NB4 (cell line): ENCODE measurements at regions not wholly inside any gene's neighbourhood (a gene's known extent, or its start where the extent isn't known, plus 50 kb on each side); places are given as distances from the start of the nearest gene placed in this dataset.

ENCODE experiments used
- DNase-seq: peaks from one replicate; pipeline ENCODE4 v3.0.0; 2010; ENCODE audit warnings: low read depth
- H3K4me3 ChIP-seq: one replicate; pipeline ENCODE4 v1.5.1; 2011; ENCODE audit warnings: mild to moderate bottlenecking, low read depth, low read length, moderate library complexity
- MYC ChIP-seq: IDR thresholded peaks from 2 replicates; pipeline ENCODE4 v1.6.1; 2011; ENCODE audit warnings: low read depth, low read length
- POLR2A ChIP-seq: IDR thresholded peaks from 2 replicates; pipeline ENCODE4 v1.6.1; 2011; ENCODE audit warnings: mild to moderate bottlenecking; ENCODE audit not compliant: insufficient read length; ENCODE audit errors: extremely low read depth
- TF ChIP-seq, protein P1 (sequence below): IDR thresholded peaks from 2 replicates; pipeline ENCODE4 v1.6.1; 2011; ENCODE audit warnings: low read depth, low read length
- TF ChIP-seq, protein P2 (sequence below): IDR thresholded peaks from one replicate; pipeline ENCODE4 v1.5.1; 2012; ENCODE audit warnings: low read depth, low read length

DNA sequence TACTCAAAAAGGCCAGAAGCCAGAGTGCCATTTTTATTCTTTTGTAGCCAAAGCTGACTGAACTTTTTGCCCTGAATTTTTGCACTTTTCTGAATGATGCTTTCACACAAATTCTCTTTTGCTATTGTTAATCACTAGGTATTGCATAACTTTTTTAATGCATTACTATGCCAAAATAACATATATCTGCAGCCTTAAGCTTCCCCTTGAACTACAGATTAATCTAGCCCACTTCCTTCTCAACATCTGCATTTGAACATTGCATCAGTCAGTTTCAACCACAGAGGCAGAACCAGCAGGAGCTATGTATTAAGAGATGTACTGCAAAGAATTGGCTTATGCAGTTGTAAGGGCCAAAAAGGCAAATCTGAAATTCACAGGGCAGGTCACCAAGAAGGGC lies 197.6 kb upstream of the GYPA start:
- DNase-seq, result peak; percentile 60
- TF ChIP-seq, protein P1, sequence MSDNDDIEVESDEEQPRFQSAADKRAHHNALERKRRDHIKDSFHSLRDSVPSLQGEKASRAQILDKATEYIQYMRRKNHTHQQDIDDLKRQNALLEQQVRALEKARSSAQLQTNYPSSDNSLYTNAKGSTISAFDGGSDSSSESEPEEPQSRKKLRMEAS, result no peak
- no peak for TF ChIP-seq POLR2A
- no peak for TF ChIP-seq MYC
- H3K4me3 ChIP-seq, result no peak overlapping the region

DNA sequence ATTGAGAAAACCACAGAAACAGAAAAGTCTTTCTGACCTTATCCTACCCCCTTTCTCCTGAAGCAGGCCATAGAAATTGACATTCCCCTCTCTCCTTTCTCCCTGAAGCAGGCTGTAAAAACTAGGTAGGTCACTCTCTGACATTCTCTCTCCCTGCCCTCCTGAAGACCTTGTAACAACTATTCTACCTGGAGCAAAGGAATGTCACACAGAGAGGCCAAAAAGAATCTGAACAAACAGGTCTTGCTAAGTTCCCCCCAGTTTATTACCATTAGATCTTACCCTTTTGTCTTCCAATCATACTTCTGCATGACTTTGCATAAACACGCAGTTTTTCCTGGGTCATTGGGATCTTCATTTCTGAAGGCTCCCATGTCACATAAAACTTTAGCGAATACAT lies 198.3 kb upstream of the GYPA start:
- TF ChIP-seq, protein P2, sequence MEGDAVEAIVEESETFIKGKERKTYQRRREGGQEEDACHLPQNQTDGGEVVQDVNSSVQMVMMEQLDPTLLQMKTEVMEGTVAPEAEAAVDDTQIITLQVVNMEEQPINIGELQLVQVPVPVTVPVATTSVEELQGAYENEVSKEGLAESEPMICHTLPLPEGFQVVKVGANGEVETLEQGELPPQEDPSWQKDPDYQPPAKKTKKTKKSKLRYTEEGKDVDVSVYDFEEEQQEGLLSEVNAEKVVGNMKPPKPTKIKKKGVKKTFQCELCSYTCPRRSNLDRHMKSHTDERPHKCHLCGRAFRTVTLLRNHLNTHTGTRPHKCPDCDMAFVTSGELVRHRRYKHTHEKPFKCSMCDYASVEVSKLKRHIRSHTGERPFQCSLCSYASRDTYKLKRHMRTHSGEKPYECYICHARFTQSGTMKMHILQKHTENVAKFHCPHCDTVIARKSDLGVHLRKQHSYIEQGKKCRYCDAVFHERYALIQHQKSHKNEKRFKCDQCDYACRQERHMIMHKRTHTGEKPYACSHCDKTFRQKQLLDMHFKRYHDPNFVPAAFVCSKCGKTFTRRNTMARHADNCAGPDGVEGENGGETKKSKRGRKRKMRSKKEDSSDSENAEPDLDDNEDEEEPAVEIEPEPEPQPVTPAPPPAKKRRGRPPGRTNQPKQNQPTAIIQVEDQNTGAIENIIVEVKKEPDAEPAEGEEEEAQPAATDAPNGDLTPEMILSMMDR, result no peak
- TF ChIP-seq POLR2A (no peak), MYC (no peak)
- TF ChIP-seq, protein P1, result no peak
- no peak overlapping the region for H3K4me3 ChIP-seq
- DNase-seq, result no peak

DNA sequence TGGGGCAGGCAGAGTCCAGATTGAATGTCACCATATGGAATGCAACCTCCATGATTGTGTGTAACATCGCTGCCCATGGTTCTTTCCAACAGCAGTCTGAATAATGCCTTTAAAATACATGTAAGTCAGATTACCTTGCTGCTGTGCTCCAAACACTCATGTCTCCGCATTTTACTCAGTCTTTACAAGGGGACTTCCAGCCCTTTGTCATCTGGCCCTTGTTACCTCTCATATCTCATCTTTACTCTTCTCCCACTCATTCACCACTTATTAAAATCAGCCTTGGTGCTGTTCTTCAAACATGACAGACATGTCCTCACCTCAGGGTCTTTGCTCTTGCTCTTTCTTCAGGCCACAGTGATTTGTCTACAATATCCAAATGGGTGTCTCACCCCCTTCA lies 200.4 kb upstream of the GYPA start:
- H3K4me3 ChIP-seq, result no peak overlapping the region
- TF ChIP-seq POLR2A (no peak), MYC (no peak)
- TF ChIP-seq, protein P2, result no peak
- TF ChIP-seq, protein P1, result no peak
- DNase-seq, result no peak

DNA sequence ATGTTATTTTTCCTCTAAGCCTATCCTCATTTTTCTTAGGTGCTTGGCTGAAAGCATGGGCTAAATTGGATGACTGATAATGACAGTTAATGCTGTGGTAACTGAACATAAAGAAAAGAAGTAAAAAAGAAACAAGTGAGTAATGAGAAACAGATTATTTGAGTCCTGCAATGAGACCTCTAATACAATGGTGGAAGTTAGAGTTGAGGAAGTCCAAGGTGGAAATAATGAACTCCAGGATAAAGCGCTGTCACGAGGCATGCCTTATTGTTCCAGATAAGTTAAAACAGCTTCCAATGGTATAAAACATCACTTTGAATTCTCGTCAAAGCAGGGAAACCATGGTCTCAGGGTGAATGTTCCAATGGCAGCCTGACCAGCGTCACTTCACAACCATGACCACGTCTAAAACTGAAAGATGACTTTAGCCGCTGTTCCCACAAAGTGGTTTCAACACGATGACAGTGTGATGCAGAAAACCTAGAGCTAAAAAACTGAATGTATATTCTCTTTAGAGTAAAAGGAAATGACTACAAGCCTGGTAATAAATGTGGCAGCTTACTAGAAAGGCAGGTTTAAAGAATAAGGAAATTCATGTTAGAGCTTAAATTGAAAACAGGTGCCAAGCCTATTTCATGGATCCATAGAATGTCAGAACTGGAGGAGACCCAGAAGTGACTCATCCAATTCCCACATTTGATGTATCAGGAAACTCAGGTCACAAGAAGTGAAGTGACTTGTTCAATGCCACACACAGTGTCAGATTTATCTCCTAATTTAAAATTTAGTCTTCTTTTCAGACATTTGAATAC lies 202.6 kb upstream of the GYPA start:
- no peak for TF ChIP-seq MYC
- TF ChIP-seq, protein P2, result no peak
- TF ChIP-seq POLR2A, result no peak
- TF ChIP-seq, protein P1, result no peak
- no peak overlapping the region for H3K4me3 ChIP-seq
- DNase-seq, result no peak

DNA sequence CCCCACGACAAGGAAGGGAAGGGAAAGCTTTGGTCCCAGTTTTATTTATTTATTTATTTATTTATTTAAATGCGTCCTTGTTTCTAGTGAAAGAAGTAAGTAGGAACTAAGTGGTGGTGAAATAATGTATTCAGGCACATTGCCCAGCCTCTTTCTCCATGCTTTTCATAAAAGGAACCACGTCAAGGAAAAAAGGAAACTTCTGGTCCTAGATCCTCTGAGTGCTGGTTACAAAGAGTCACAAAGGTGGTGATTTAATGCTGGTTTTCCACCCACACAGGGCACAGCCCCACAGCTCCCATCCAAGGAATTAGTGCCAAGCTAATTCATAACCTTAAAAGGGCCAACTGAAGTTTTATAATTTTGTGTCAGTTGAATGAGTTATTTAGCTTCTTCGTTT lies 206.6 kb upstream of the GYPA start:
- no peak for DNase-seq
- TF ChIP-seq MYC (no peak), POLR2A (no peak)
- TF ChIP-seq, protein P2, result no peak
- TF ChIP-seq, protein P1, result no peak
- H3K4me3 ChIP-seq, result no peak overlapping the region

DNA sequence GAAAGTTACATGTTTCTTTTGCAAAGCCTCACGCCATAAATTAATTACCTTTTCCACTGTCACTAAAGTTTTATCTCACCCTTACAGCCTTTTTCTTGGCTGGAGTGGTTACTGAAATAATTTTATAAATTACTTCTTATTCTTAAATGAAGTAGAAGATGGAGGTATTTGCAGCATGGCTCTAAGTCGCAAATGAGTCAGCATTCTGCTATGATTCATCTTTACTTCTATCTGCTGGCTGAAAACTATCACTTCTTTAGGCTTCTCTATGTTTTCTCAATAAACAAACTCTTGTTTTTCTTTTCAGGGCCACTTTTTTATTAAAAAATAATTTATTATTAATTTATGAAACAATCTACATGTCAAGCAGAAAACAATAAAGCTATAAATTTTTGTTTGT lies 210.2 kb upstream of the GYPA start:
- no peak overlapping the region for H3K4me3 ChIP-seq
- TF ChIP-seq POLR2A, result no peak
- no peak for TF ChIP-seq MYC
- TF ChIP-seq, protein P1, result no peak
- TF ChIP-seq, protein P2, result no peak
- no peak for DNase-seq
